Thyroid gland (tissue), 4 donors: ENCODE measurements at regions not wholly inside any gene's neighbourhood (a gene's known extent, or its start where the extent isn't known, plus 50 kb on each side); places are given as distances from the start of the nearest gene placed in this dataset.
A peak's percentile ranks its signal among the peaks of the same experiment; 100 is the strongest.

Source experiments
- DNase-seq, 2 donors: peaks; one replicate each; pipeline ENCODE4 v3.0.0-alpha.2; 2019
- H3K27ac ChIP-seq, 3 donors: fragments of 200-600 bp; sonication (generic); 1 replicate in 2 of 3; 2 replicates in 1 of 3; pipeline ENCODE4 v1.5.1; 2016 to 2019; ENCODE audit warnings: mild to moderate bottlenecking in 1 of 3, moderate library complexity in 1 of 3
- H3K27me3 ChIP-seq: fragments of 200-600 bp; sonication (generic); one replicate; pipeline ENCODE4 v1.5.1; 2019
- H3K36me3 ChIP-seq, 2 donors: fragments of 200-600 bp; sonication (generic); one replicate each; pipeline ENCODE4 v1.5.1; 2016 to 2019
- H3K4me1 ChIP-seq, 2 donors: fragments of 200-600 bp; sonication (generic); one replicate each; pipeline ENCODE4 v1.5.1; 2017 to 2019
- H3K4me3 ChIP-seq, 3 donors: fragments of 200-600 bp; sonication (generic); replicated peaks in 1 of 3; 1 replicate in 2 of 3; 2 replicates in 1 of 3; pipeline ENCODE4 v1.5.1; 2016; ENCODE audit warnings: mild to moderate bottlenecking in 1 of 3
- H3K9me3 ChIP-seq: fragments of 200-600 bp; sonication (generic); one replicate; pipeline ENCODE4 v1.5.1; 2017
- POLR2A ChIP-seq, 2 donors: fragments of 450-650 bp; IDR thresholded peaks; one replicate each; pipeline ENCODE4 v1.6.1; 2017; ENCODE audit warnings: antibody characterized with exemption in 2 of 2, mild to moderate bottlenecking in 2 of 2, moderate library complexity in 1 of 2
- WGBS, 2 donors: methylation state at CpG; one replicate each; pipeline ENCODE4 v1.1.5; 2017; 5-methylcytosine and 5-hydroxymethylcytosine counted together
- intact Hi-C: fragments of 100-400 bp; cut with DNase I; formaldehyde crosslinking; loops from one replicate; pipeline ENCODE4 v1.15.1; 2023
- TF ChIP-seq, protein P1 (sequence below), 6 experiments: fragments of 200-600 bp in 3 of 6; fragments of 450-650 bp in 3 of 6; sonication (generic) in 3 of 6; IDR thresholded peaks; one replicate each; pipeline ENCODE4 v1.5.1; 2016 to 2019; ENCODE audit warnings: antibody characterized with exemption in 6 of 6, mild to moderate bottlenecking in 2 of 6, inconsistent platforms in 1 of 6, moderate library complexity in 1 of 6

DNA sequence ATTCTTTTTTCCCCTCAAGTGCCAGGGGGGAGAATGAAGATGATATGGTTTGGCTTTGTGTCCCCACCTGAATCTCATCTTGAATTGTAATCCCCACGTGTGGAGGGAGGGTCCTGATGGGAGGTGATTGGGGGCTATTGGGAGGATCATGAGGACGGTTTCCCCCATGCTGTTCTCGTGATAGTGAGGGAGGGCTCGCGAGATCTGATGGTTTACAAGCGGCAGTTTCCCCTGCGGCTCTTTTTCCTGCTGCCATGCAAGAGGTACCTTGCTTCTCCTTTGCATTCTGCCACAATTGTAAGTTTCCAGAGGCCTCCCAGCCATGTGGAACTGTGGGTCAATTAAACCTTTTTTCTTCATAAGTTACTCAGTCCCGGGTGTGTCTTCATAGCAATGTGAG lies 173.7 kb downstream of the CAND1 start:
- Histone ChIP-seq H3K27ac (peak overlapping the region in 2 of 3 donors; percentile 62 to 64), H3K27me3 (no peaks in the 10 kb centered on the region), H3K4me1 (peaks cover 10 to 19% of the 10 kb centered on the region in 2 donors), H3K36me3 (no peaks in the 10 kb centered on the region), H3K9me3 (no peaks in the 10 kb centered on the region), H3K4me3 (no peak overlapping the region)
- intact Hi-C loops: loop anchor here (5.0 to 10.0 kb wide), 2 partner anchors 168 to 499 kb away; no protein-coding TSS in a partner anchor
- WGBS, 2 donors: 91 to 92% methylated on average over 8 of the region's 8 CpGs
- TF ChIP-seq POLR2A (IDR thresholded peaks at IDR 0.05): no peak
- TF ChIP-seq, protein P1, sequence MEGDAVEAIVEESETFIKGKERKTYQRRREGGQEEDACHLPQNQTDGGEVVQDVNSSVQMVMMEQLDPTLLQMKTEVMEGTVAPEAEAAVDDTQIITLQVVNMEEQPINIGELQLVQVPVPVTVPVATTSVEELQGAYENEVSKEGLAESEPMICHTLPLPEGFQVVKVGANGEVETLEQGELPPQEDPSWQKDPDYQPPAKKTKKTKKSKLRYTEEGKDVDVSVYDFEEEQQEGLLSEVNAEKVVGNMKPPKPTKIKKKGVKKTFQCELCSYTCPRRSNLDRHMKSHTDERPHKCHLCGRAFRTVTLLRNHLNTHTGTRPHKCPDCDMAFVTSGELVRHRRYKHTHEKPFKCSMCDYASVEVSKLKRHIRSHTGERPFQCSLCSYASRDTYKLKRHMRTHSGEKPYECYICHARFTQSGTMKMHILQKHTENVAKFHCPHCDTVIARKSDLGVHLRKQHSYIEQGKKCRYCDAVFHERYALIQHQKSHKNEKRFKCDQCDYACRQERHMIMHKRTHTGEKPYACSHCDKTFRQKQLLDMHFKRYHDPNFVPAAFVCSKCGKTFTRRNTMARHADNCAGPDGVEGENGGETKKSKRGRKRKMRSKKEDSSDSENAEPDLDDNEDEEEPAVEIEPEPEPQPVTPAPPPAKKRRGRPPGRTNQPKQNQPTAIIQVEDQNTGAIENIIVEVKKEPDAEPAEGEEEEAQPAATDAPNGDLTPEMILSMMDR (IDR thresholded peaks at IDR 0.05): no peak
- no peak for DNase-seq

GRCh38 chr12:67444542-67444941 lies 175.4 kb downstream of the CAND1 start:
- Histone ChIP-seq H3K36me3 (no peaks in the 10 kb centered on the region), H3K27me3 (no peaks in the 10 kb centered on the region), H3K4me3 (no peak overlapping the region), H3K9me3 (no peaks in the 10 kb centered on the region), H3K27ac (no peak overlapping the region), H3K4me1 (peaks cover 10 to 19% of the 10 kb centered on the region in 2 donors)
- 75 to 92% methylated on average over 5 of the region's 5 CpGs for WGBS, 2 donors
- intact Hi-C loops: loop anchor here (5.0 to 10.0 kb wide), 2 partner anchors 170 to 498 kb away; no protein-coding TSS in a partner anchor
- DNase-seq: no peak
- TF ChIP-seq, protein P1 (IDR thresholded peaks at IDR 0.05): no peak
- no peak for TF ChIP-seq POLR2A (IDR thresholded peaks at IDR 0.05)

DNA sequence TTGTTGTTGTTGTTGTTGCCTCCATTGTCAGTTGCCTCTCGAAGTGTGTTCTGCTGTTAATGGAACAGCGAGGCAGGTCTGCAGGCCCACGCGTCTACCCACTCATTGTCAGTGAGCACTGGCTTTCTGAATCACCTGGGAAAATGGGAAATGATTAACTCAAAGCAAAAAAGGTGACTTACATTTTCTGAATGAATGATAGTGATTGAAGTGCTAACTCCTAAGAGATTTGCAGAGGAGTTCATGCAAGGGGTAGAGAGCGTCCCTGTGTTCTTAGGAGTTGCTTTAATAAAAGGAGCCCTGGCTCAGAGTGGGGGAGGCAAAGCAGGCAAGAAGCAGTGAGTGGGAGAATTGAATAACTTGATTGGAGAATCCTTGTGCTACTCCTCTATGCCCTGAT lies 177.6 kb downstream of the CAND1 start:
- intact Hi-C loops: loop anchor here (10.0 kb wide), 1 partner anchor 172 kb away; no protein-coding TSS in a partner anchor
- H3K4me1 ChIP-seq: peaks cover 10 to 11% of the 10 kb centered on the region in 2 donors
- no peaks in the 10 kb centered on the region for H3K9me3 ChIP-seq
- no peak overlapping the region for H3K4me3 ChIP-seq
- no peaks in the 10 kb centered on the region for H3K36me3 ChIP-seq
- H3K27ac ChIP-seq: no peak overlapping the region
- DNase-seq: no peak
- 73 to 98% methylated on average over 5 of the region's 5 CpGs for WGBS, 2 donors
- no peaks in the 10 kb centered on the region for H3K27me3 ChIP-seq
- no peak for TF ChIP-seq POLR2A (IDR thresholded peaks at IDR 0.05)

DNA sequence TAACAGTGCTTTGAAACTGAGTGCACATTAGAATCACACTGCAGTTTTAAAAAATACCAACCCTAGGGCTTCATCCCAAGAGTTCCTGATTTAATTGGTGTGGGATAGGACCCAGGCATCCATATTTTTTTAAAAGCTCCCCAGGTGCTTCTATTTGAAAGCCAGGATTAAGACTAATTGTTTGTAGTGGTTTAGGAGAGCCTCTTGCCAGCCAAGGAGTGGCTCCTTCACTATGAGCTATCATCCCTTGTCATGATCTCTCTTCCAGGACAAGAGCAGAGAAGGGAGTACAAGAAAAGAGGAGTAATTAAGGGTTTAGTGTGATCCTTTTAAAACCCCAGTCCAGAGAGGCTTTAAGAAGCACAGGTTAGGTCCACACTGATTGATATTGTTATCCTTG lies 178.0 kb downstream of the CAND1 start:
- H3K36me3 ChIP-seq: no peaks in the 10 kb centered on the region
- no peak for DNase-seq
- peaks cover 6 to 8% of the 10 kb centered on the region in 2 donors for H3K4me1 ChIP-seq
- TF ChIP-seq POLR2A (IDR thresholded peaks at IDR 0.05): no peak
- TF ChIP-seq, protein P1 (IDR thresholded peaks at IDR 0.05): no peak
- no peak overlapping the region for H3K4me3 ChIP-seq
- no peaks in the 10 kb centered on the region for H3K9me3 ChIP-seq
- H3K27ac ChIP-seq: no peak overlapping the region
- H3K27me3 ChIP-seq: no peaks in the 10 kb centered on the region
- intact Hi-C loops: loop anchor here (10.0 kb wide), 1 partner anchor 172 kb away; no protein-coding TSS in a partner anchor

GRCh38 chr12:67449591-67450052 lies 180.5 kb downstream of the CAND1 start:
- 65 to 73% methylated on average over 6 of the region's 6 CpGs for whole genome bisulfite sequencing, 2 donors
- no peak for TF ChIP-seq POLR2A (IDR thresholded peaks at IDR 0.05)
- TF ChIP-seq, protein P1 (IDR thresholded peaks at IDR 0.05): no peak
- intact Hi-C loops: loop anchor here (5.0 to 10.0 kb wide), 2 partner anchors 175 to 198 kb away; partner anchors contain the start of gene DYRK2

More at GRCh38 chr12:67449591-67450052, 180.5 kb downstream of the CAND1 start:
- Histone ChIP-seq H3K4me3 (no peak overlapping the region), H3K9me3 (no peaks in the 10 kb centered on the region), H3K27me3 (no peaks in the 10 kb centered on the region), H3K36me3 (no peaks in the 10 kb centered on the region), H3K4me1 (no peaks in the 10 kb centered on the region), H3K27ac (no peak overlapping the region)
- DNase-seq: no peak
